Right lobe of liver (tissue), 4 donors: ENCODE measurements at regions not wholly inside any gene's neighbourhood (a gene's known extent, or its start where the extent isn't known, plus 50 kb on each side); places are given as distances from the start of the nearest gene placed in this dataset.

Experiments used
- POLR2A ChIP-seq: fragments of 450-650 bp; IDR thresholded peaks from one replicate; pipeline ENCODE4 v1.6.1; 2017; ENCODE audit warnings: antibody characterized with exemption, mild to moderate bottlenecking
- TF ChIP-seq, protein P1 (sequence below), 4 donors: fragments of 200-600 bp in 3 of 4; fragments of 450-650 bp in 1 of 4; IDR thresholded peaks; one replicate each; pipeline versions ENCODE4 v1.5.1 to v1.8.0; 2016 to 2022; ENCODE audit warnings: antibody characterized with exemption in 4 of 4, mild to moderate bottlenecking in 2 of 4
- donor health status: DM: no; HTN: no; CAD: no.
- donor health status: DM: no; HTN: no; CAD: no.
- donor health status: DM: no; HTN: yes; CAD: no.

GRCh38 chr20:6533761-6534479, 233.6 kb upstream of the BMP2 start:
- TF ChIP-seq, protein P1, sequence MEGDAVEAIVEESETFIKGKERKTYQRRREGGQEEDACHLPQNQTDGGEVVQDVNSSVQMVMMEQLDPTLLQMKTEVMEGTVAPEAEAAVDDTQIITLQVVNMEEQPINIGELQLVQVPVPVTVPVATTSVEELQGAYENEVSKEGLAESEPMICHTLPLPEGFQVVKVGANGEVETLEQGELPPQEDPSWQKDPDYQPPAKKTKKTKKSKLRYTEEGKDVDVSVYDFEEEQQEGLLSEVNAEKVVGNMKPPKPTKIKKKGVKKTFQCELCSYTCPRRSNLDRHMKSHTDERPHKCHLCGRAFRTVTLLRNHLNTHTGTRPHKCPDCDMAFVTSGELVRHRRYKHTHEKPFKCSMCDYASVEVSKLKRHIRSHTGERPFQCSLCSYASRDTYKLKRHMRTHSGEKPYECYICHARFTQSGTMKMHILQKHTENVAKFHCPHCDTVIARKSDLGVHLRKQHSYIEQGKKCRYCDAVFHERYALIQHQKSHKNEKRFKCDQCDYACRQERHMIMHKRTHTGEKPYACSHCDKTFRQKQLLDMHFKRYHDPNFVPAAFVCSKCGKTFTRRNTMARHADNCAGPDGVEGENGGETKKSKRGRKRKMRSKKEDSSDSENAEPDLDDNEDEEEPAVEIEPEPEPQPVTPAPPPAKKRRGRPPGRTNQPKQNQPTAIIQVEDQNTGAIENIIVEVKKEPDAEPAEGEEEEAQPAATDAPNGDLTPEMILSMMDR (IDR thresholded peaks at IDR 0.05): no peak
- TF ChIP-seq POLR2A: no peak
